Retinal pigment epithelial cell (primary cell): ENCODE measurements at regions not wholly inside any gene's neighbourhood (a gene's known extent, or its start where the extent isn't known, plus 50 kb on each side); places are given as distances from the start of the nearest gene placed in this dataset.

ENCODE experiments used
- DNase-seq: peaks from one replicate; pipeline ENCODE4 v3.0.0-alpha.2; 2010; ENCODE audit warnings: low read depth
- H3K4me3 ChIP-seq: 2 replicates; pipeline ENCODE4 v1.5.1; 2011; ENCODE audit warnings: mild to moderate bottlenecking, low read length, control low read depth, moderate library complexity
- CTCF ChIP-seq: conservative IDR thresholded peaks from 2 replicates; pipeline ENCODE4 v1.5.1; 2011; ENCODE audit warnings: low read depth, low read length, control low read depth, inconsistent platforms

- no peak for DNase-seq
- H3K4me3 ChIP-seq, result no peak overlapping the region
- no peak for TF ChIP-seq CTCF
Measured at GRCh38 chrX:42399632-42400024, 378.3 kb downstream of the PPP1R2C start.

- no peak for TF ChIP-seq CTCF
- no peak for DNase-seq
- no peak overlapping the region for H3K4me3 ChIP-seq
Measured at GRCh38 chrX:42398967-42399631, 378.9 kb downstream of the PPP1R2C start.

- no peak for TF ChIP-seq CTCF
- DNase-seq, result no peak
- H3K4me3 ChIP-seq, result no peak overlapping the region
Measured at GRCh38 chrX:42396136-42396535, 381.8 kb downstream of the PPP1R2C start.

GRCh38 chrX:42392846-42393245 is 385.1 kb downstream of the PPP1R2C start:
- H3K4me3 ChIP-seq, result no peak overlapping the region
- no peak for DNase-seq
- no peak for TF ChIP-seq CTCF

- H3K4me3 ChIP-seq, result no peak overlapping the region
- DNase-seq, result peak; percentile 51
- no peak for TF ChIP-seq CTCF
Measured at GRCh38 chrX:42386681-42387080, 391.3 kb downstream of the PPP1R2C start.

GRCh38 chrX:42385730-42386129 is 392.2 kb downstream of the PPP1R2C start:
- no peak for TF ChIP-seq CTCF
- DNase-seq, result no peak
- H3K4me3 ChIP-seq, result no peak overlapping the region

- no peak overlapping the region for H3K4me3 ChIP-seq
- no peak for TF ChIP-seq CTCF
- DNase-seq, result peak; percentile 26
Measured at GRCh38 chrX:42384956-42385355, 393.0 kb downstream of the PPP1R2C start.
